ENCODE measurements at regions not wholly inside any gene's neighbourhood (a gene's known extent, or its start where the extent isn't known, plus 50 kb on each side); places are given as distances from the start of the nearest gene placed in this dataset.
A peak's percentile ranks its signal among the peaks of the same experiment; 100 is the strongest.
"Not testable (repeated sequence)": the region's sequence is repeated elsewhere in the genome, so short reads cannot be mapped to it uniquely, and the experiment has no call there.

DNA sequence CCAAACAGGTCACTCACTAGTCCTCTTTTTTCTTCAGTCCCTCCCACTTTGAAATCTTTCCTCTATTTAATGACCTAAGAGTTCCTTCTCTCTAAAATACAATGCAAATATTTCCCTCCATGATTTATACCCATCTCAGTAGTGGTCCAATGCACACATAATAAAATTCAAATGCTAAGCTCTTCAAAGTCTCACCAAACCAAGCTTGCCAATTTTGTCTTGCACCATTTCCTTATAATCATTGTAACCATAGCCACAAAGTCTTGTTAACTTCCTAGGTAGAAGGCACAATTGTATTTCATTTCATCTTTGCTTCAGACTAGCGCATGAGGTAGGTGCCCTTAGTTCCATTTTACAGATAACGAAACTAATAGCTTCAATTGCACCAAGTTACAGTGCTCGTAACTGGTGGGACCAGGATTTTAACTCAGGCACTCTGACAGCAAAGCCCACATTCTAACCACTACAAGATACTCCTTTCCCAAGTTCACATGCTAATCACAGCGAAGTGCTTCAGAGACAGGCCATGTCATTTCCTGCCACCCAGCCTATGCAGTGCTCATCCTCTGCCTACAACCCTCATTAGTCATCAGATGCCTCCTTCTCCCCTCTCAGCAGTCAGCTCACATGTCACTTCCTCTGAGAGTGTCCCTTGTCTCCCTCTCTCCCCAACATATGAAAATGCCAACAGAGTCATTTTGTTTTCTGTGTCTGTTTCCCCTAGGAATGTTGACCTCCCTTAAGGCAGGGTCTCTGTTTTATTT is 66.9 kb upstream of the PPARGC1A start:
- TF ChIP-seq, protein P1, sequence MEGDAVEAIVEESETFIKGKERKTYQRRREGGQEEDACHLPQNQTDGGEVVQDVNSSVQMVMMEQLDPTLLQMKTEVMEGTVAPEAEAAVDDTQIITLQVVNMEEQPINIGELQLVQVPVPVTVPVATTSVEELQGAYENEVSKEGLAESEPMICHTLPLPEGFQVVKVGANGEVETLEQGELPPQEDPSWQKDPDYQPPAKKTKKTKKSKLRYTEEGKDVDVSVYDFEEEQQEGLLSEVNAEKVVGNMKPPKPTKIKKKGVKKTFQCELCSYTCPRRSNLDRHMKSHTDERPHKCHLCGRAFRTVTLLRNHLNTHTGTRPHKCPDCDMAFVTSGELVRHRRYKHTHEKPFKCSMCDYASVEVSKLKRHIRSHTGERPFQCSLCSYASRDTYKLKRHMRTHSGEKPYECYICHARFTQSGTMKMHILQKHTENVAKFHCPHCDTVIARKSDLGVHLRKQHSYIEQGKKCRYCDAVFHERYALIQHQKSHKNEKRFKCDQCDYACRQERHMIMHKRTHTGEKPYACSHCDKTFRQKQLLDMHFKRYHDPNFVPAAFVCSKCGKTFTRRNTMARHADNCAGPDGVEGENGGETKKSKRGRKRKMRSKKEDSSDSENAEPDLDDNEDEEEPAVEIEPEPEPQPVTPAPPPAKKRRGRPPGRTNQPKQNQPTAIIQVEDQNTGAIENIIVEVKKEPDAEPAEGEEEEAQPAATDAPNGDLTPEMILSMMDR (IDR thresholded peaks at IDR 0.05; ENCODE audit: unreplicated experiment in 3 of 3): no peak
- Mint-ChIP-seq H3K36me3 (ENCODE audit: low read depth) (no peaks in the 10 kb centered on the region), H3K9me3 (no peaks in the 10 kb centered on the region), H3K4me3 (no peak overlapping the region), H3K27me3 (ENCODE audit: low read depth) (no peaks in the 10 kb centered on the region), H3K4me1 (no peaks in the 10 kb centered on the region), H3K27ac (no peak overlapping the region)

DNA sequence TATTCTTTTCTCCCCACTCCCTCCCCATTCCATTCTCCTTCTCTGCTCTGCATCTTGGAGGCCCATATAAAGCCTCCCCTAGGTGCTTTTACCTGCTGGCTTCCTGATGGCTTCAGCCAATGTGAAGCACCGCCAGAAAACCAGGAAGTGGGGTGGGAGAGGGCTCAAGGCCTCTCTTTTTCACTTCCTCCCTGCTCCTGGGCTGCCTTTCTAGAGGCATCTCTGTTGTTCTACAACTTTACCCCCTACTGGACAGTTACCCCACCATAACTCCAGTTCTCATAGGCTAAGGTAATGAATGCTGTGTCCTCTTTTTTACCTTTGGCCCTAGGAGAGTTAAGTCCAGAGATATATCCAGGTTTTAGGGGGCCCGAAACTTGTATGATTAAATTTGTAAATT is 62.4 kb upstream of the PPARGC1A start:
- Mint-ChIP-seq H3K36me3 (ENCODE audit: low read depth) (no peaks in the 10 kb centered on the region), H3K4me3 (no peak overlapping the region), H3K27me3 (ENCODE audit: low read depth) (no peaks in the 10 kb centered on the region), H3K9me3 (no peaks in the 10 kb centered on the region), H3K4me1 (no peaks in the 10 kb centered on the region), H3K27ac (no peak overlapping the region)
- TF ChIP-seq, protein P1 (IDR thresholded peaks at IDR 0.05; ENCODE audit: unreplicated experiment in 3 of 3): no peak

DNA sequence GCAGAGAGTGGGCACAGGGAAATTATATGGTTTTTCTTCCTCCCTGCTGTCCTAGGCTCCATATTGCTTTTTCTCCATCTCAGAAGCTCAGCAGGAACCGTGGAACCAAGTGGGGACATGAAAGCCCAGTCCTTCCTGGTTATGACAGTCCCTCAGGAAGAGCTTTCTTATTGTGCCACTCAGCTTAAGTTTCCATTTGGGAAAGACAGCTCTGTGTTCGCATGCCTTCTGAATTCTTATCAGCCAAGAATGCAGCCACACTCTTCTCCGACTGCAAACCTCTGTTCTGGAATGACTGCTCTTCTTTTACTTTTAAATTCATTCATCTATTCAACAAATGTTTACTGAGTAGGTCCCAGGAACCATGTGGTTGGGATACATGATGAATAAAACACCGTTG is 58.0 kb upstream of the PPARGC1A start:
- Mint-ChIP-seq H3K36me3 (ENCODE audit: low read depth) (no peaks in the 10 kb centered on the region), H3K4me1 (no peaks in the 10 kb centered on the region), H3K27ac (no peak overlapping the region), H3K9me3 (no peaks in the 10 kb centered on the region), H3K27me3 (ENCODE audit: low read depth) (no peaks in the 10 kb centered on the region), H3K4me3 (no peak overlapping the region)
- TF ChIP-seq, protein P1 (IDR thresholded peaks at IDR 0.05; ENCODE audit: unreplicated experiment in 3 of 3): no peak

DNA sequence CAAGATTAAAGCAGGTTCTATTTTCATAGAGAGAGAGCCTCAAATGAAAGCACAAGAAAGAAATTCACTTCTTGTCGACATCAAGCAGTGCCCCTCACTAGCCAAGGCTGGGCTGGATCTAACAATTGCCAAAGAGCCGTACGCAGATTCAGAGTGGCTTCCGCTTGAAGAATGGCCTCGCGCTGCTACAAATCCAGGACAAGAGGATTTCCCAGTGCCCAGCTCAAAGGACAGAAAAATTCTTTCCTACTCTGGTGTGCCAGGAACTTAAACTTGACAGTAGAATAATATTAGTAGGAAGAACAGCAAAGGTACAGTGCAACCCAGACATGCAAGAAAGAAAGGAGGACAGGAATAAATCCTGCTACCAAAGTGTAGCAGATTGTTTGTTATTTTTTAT is 56.5 kb upstream of the PPARGC1A start:
- no peaks in the 10 kb centered on the region for H3K9me3 Mint-ChIP-seq
- no peak overlapping the region for H3K27ac Mint-ChIP-seq
- H3K4me3 Mint-ChIP-seq: no peak overlapping the region
- no peaks in the 10 kb centered on the region for H3K36me3 Mint-ChIP-seq (ENCODE audit: low read depth)
- H3K4me1 Mint-ChIP-seq: no peaks in the 10 kb centered on the region
- TF ChIP-seq, protein P1 (IDR thresholded peaks at IDR 0.05; ENCODE audit: unreplicated experiment in 3 of 3): no peak
- H3K27me3 Mint-ChIP-seq (ENCODE audit: low read depth): no peaks in the 10 kb centered on the region

DNA sequence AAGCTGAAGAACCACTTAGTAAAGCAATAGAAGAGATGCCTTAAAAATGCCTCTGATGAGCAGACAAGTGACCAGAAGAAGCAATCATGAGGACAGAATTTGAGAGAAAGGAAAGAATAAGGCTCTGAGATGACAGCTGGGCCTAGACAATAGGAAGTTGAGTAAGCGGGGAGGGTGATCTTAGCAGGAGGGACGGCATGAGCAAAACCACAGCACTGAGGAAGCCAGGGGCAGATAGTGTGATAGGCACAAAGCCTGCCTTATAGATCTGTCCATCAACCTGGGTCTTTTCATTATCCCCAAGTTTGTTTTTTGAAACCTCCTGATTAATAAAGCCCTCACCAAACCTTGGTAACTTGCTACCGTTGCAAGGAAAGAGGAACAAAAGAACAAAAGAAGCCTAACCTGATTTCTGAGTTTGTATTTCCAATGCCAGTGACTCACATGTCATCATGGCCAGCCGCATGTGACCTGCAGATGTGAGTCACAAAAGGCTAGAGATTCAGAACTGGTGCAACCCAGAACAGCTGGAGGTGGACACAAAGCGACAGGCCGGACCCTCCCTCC is 55.7 kb upstream of the PPARGC1A start:
- no peaks in the 10 kb centered on the region for H3K9me3 Mint-ChIP-seq
- TF ChIP-seq, protein P1 (IDR thresholded peaks at IDR 0.05; ENCODE audit: unreplicated experiment in 3 of 3): no peak
- H3K4me1 Mint-ChIP-seq: no peaks in the 10 kb centered on the region
- H3K27me3 Mint-ChIP-seq (ENCODE audit: low read depth): no peaks in the 10 kb centered on the region
- no peaks in the 10 kb centered on the region for H3K36me3 Mint-ChIP-seq (ENCODE audit: low read depth)
- no peak overlapping the region for H3K4me3 Mint-ChIP-seq
- H3K27ac Mint-ChIP-seq: peak overlapping the region in 1 of 3 experiments; percentile 5

DNA sequence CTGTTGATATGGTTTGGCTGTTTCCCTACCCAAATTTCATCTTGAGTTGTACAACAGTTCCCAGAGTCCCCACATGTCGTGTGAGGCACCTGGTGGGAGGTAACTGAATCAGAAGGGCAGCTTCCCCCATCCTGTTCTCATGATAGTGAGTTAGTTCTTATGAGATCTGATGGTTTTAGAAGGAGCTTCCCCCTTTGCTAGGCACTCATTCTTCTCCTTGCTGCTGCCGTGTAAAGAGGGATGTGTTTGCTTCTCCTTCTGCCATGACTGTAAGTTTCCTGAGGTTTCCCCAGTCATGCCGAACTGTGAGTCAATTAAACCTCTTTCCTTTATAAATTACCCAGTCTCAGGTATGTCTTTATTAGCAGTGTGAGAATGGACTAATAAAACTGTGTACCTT is 54.7 kb upstream of the PPARGC1A start:
- H3K27ac Mint-ChIP-seq; H3K27me3 Mint-ChIP-seq (ENCODE audit: low read depth); H3K36me3 Mint-ChIP-seq (ENCODE audit: low read depth); H3K4me1 Mint-ChIP-seq; H3K9me3 Mint-ChIP-seq; H3K4me3 Mint-ChIP-seq: not testable (repeated sequence)
